GM19240 (cell line): ENCODE measurements at regions not wholly inside any gene's neighbourhood (a gene's known extent, or its start where the extent isn't known, plus 50 kb on each side); places are given as distances from the start of the nearest gene placed in this dataset.
"Not testable (repeated sequence)": the region's sequence is repeated elsewhere in the genome, so short reads cannot be mapped to it uniquely, and the experiment has no call there.

ENCODE experiments used
- DNase-seq: peaks from one replicate; pipeline ENCODE4 v3.0.0; 2011; ENCODE audit warnings: low spot score; ENCODE audit not compliant: insufficient read length

- no peak for DNase-seq
Measured at GRCh38 chr9:108766626-108767161, 89.1 kb downstream of the ACTL7B start.

- no peak for DNase-seq
Measured at GRCh38 chr9:108765265-108765664, 90.5 kb downstream of the ACTL7B start.

GRCh38 chr9:108762348-108763055 lies 93.3 kb downstream of the ACTL7B start:
- DNase-seq: no peak

- DNase-seq: peak; percentile 54
Measured at GRCh38 chr9:108761655-108762347, 94.0 kb downstream of the ACTL7B start.

GRCh38 chr9:108760841-108761240 lies 94.9 kb downstream of the ACTL7B start:
- no peak for DNase-seq

- DNase-seq: no peak
Measured at GRCh38 chr9:108759835-108760234, 96.0 kb downstream of the ACTL7B start.

- no peak for DNase-seq
Measured at GRCh38 chr9:108759399-108759798, 96.4 kb downstream of the ACTL7B start.

GRCh38 chr9:108756746-108757490 lies 98.9 kb downstream of the ACTL7B start:
- DNase-seq: no peak

- no peak for DNase-seq
Measured at GRCh38 chr9:108755979-108756378, 99.8 kb downstream of the ACTL7B start.

- no peak for DNase-seq
Measured at GRCh38 chr9:108751369-108751768, 104.4 kb downstream of the ACTL7B start.

- no peak for DNase-seq
Measured at GRCh38 chr9:108750661-108751215, 105.0 kb downstream of the ACTL7B start.

- DNase-seq: no peak
Measured at GRCh38 chr9:108748776-108749175, 107.0 kb downstream of the ACTL7B start.

- DNase-seq: no peak
Measured at GRCh38 chr9:108746864-108747263, 108.9 kb downstream of the ACTL7B start.

GRCh38 chr9:108746001-108746400 lies 109.8 kb downstream of the ACTL7B start:
- DNase-seq: no peak

- DNase-seq: no peak
Measured at GRCh38 chr9:108744641-108745040, 111.1 kb downstream of the ACTL7B start.

- DNase-seq: no peak
Measured at GRCh38 chr9:108743901-108744371, 111.8 kb downstream of the ACTL7B start.

GRCh38 chr9:108743416-108743815 lies 112.4 kb downstream of the ACTL7B start:
- DNase-seq: no peak

GRCh38 chr9:108742191-108742590 lies 113.6 kb downstream of the ACTL7B start:
- no peak for DNase-seq

GRCh38 chr9:108731292-108731691 lies 124.5 kb downstream of the ACTL7B start:
- not testable (repeated sequence) for DNase-seq

- no peak for DNase-seq
Measured at GRCh38 chr9:108727580-108728111, 128.1 kb downstream of the ACTL7B start.

- DNase-seq: no peak
Measured at GRCh38 chr9:108724652-108725051, 131.1 kb downstream of the ACTL7B start.
